PC-3 (cell line): ENCODE measurements at regions not wholly inside any gene's neighbourhood (a gene's known extent, or its start where the extent isn't known, plus 50 kb on each side); places are given as distances from the start of the nearest gene placed in this dataset.

Source experiments
- ATAC-seq: fragments of 200-7000 bp; cut with Tn5 transposase; 2 replicates; pipeline ENCODE4 v1.9.1; 2020; ENCODE audit warnings: mild to moderate bottlenecking, moderate library complexity
- BruUV-seq: library from RNA; stranded (reverse); fragments of 400-500 nt; replicated peaks from 2 replicates; lab custom pipeline; 2021; lab: Mats Ljungman, UMichigan
- CTCF ChIA-PET: fragments of 300-600 bp; sonication (Branson Sonifier 250); formaldehyde crosslinking; loops from one replicate; lab custom pipeline; 2022; ENCODE audit warnings: antibody characterized with exemption; lab: Charles Lee
- POLR2A ChIA-PET: fragments of 300-600 bp; sonication (Branson Sonifier 250); formaldehyde crosslinking; loops from one replicate; lab custom pipeline; 2022; ENCODE audit warnings: antibody characterized with exemption; ENCODE audit not compliant: unreplicated experiment; lab: Charles Lee
- DNase-seq: peaks from one replicate; pipeline ENCODE4 v3.0.0-alpha.2; 2015
- H2AFZ ChIP-seq: fragments of 300-600 bp; sonication (generic); 2 replicates; pipeline ENCODE4 v1.6.0; 2016; ENCODE audit warnings: antibody characterized with exemption, low read length
- H3F3A ChIP-seq: fragments of 300-600 bp; sonication (generic); one replicate; pipeline ENCODE4 v1.6.0; 2017; ENCODE audit warnings: antibody characterized with exemption, low read length, control low read depth, mild to moderate bottlenecking; ENCODE audit not compliant: unreplicated experiment
- H3K27ac ChIP-seq: fragments of 300-600 bp; sonication (generic); 2 replicates; pipeline ENCODE4 v1.5.1; 2016; ENCODE audit warnings: mild to moderate bottlenecking, low read length
- H3K27me3 ChIP-seq: fragments of 300-600 bp; sonication (generic); 2 replicates; pipeline ENCODE4 v1.6.1; 2016; ENCODE audit warnings: low read length, mixed read lengths
- H3K36me3 ChIP-seq: fragments of 300-600 bp; sonication (generic); 2 replicates; pipeline ENCODE4 v1.6.1; 2016; ENCODE audit warnings: low read depth, mixed run types, low read length, mixed read lengths
- H3K4me1 ChIP-seq: fragments of 300-600 bp; sonication (generic); 2 replicates; pipeline ENCODE4 v1.5.1; 2016; ENCODE audit warnings: low read length; ENCODE audit not compliant: insufficient read depth
- H3K4me2 ChIP-seq: fragments of 300-600 bp; sonication (generic); 2 replicates; pipeline ENCODE4 v1.6.0; 2016; ENCODE audit warnings: low read length
- H3K4me3 ChIP-seq: fragments of 300-600 bp; sonication (generic); 2 replicates; pipeline ENCODE4 v1.5.1; 2016; ENCODE audit warnings: mild to moderate bottlenecking, low read length, mixed read lengths
- H3K79me2 ChIP-seq: fragments of 300-600 bp; sonication (generic); 2 replicates; pipeline ENCODE4 v1.6.1; 2017; ENCODE audit warnings: low read length, mixed read lengths
- H3K9ac ChIP-seq: fragments of 300-600 bp; sonication (generic); 2 replicates; pipeline ENCODE4 v1.6.0; 2016; ENCODE audit warnings: mild to moderate bottlenecking, low read length
- H3K9me2 ChIP-seq: fragments of 300-600 bp; sonication (generic); replicated peaks from 2 replicates; pipeline ENCODE4 v1.6.1; 2016; ENCODE audit warnings: mixed run types, low read length, mixed read lengths
- H3K9me3 ChIP-seq: fragments of 300-600 bp; sonication (generic); 2 replicates; pipeline ENCODE4 v1.6.1; 2016; ENCODE audit warnings: low read length, mixed read lengths
- H4K20me1 ChIP-seq: fragments of 300-600 bp; sonication (generic); 2 replicates; pipeline ENCODE4 v1.6.1; 2016; ENCODE audit warnings: low read length, mixed read lengths
- CTCF ChIP-seq: fragments of 300-600 bp; sonication (generic); conservative IDR thresholded peaks from 2 replicates; pipeline ENCODE4 v1.5.1; 2017; ENCODE audit warnings: antibody characterized with exemption, low read depth, mild to moderate bottlenecking, low read length
- EZH2 ChIP-seq: fragments of 300-600 bp; sonication (generic); IDR thresholded peaks from one replicate; pipeline ENCODE4 v1.6.1; 2017; ENCODE audit warnings: antibody characterized with exemption, mild to moderate bottlenecking, low read length; ENCODE audit not compliant: unreplicated experiment
- EZH2phosphoT487 ChIP-seq: fragments of 300-600 bp; sonication (generic); IDR thresholded peaks from 2 replicates; pipeline ENCODE4 v1.6.1; 2018; ENCODE audit warnings: mild to moderate bottlenecking, antibody characterized with exemption, low read length, borderline replicate concordance
- intact Hi-C: fragments of 100-400 bp; cut with micrococcal nuclease; formaldehyde crosslinking; loops from 2 replicates; pipeline ENCODE4 v1.9.0; 2023

GRCh38 chr7:9781710-9782109 is 1192.0 kb upstream of the PHF14 start:
- intact Hi-C loops = no loop called here
- no peaks in the 10 kb centered on the region for H3K9me2 ChIP-seq
- H3K4me3 ChIP-seq = no peak overlapping the region
- H3K9ac ChIP-seq = no peak overlapping the region
- DNase-seq = no peak
- H3K36me3 ChIP-seq = no peaks in the 10 kb centered on the region
- ATAC-seq = no peak
- ChIA-PET CTCF (no interaction called here), POLR2A (no interaction called here)
- no peaks in the 10 kb centered on the region for H3K4me1 ChIP-seq
- H3F3A ChIP-seq = no peaks in the 10 kb centered on the region
- H3K79me2 ChIP-seq = no peaks in the 10 kb centered on the region
- H3K4me2 ChIP-seq = no peak overlapping the region
- BruUV-seq = no TSS peak
- H3K27ac ChIP-seq = no peak overlapping the region
- TF ChIP-seq EZH2 (no peak), EZH2phosphoT487 (no peak), CTCF (no peak)
- no peaks in the 10 kb centered on the region for H4K20me1 ChIP-seq
- no peak overlapping the region for H2AFZ ChIP-seq
- H3K27me3 ChIP-seq = no peaks in the 10 kb centered on the region
- H3K9me3 ChIP-seq = no peaks in the 10 kb centered on the region

DNA sequence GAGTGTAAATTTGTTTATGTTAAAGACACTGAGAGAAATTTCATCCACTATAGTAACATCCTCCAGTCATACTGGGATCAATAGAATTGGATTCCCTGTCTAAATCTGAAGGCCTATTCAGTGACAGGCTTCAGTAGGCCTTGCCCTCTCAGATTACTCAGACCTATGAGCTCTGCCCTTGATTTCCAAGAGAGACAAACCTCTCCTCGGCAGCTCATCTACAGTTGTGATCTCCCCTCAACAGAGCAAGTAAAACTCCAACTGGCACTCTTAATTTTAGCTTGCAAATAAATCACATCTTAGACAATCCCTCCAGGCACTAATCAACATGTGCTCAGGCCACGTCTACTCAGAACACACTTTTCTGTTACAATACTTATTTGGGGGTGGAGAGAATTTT is 1191.4 kb upstream of the PHF14 start:
- Histone ChIP-seq H3K9me2 (no peaks in the 10 kb centered on the region), H3K4me3 (no peak overlapping the region), H3K27me3 (no peaks in the 10 kb centered on the region), H3K27ac (no peak overlapping the region), H4K20me1 (no peaks in the 10 kb centered on the region), H2AFZ (no peak overlapping the region), H3F3A (no peaks in the 10 kb centered on the region), H3K79me2 (no peaks in the 10 kb centered on the region), H3K36me3 (no peaks in the 10 kb centered on the region), H3K4me1 (no peaks in the 10 kb centered on the region), H3K4me2 (no peak overlapping the region), H3K9me3 (no peaks in the 10 kb centered on the region), H3K9ac (no peak overlapping the region)
- POLR2A ChIA-PET = no interaction called here
- CTCF ChIA-PET = no interaction called here
- BruUV-seq = no TSS peak
- intact Hi-C loops = no loop called here
- TF ChIP-seq EZH2phosphoT487 = no peak
- no peak for TF ChIP-seq EZH2
- TF ChIP-seq CTCF = no peak
- ATAC-seq (no peak), DNase-seq (no peak)

DNA sequence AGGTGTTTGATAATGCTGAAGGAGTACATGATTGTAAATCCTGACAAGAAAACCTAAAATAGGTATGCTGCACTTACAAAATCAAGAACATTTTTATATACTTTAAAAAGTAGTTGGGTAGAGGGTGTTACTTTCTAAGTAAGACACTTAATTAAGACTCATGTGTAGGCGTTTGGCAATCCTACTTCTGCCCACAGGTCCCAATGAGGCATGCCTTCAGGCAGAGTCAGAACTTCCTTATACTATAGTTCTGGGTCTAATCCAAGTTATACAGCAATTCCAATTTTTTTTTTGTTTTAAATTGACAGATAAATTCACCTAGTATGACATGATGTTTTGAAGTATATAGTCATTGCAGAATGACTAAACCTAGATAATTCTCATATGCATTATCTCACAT is 1188.5 kb upstream of the PHF14 start:
- Histone ChIP-seq H2AFZ (no peak overlapping the region), H3K27ac (no peak overlapping the region), H3K4me2 (no peak overlapping the region), H3F3A (no peaks in the 10 kb centered on the region), H3K36me3 (no peaks in the 10 kb centered on the region), H3K27me3 (no peaks in the 10 kb centered on the region), H3K9ac (no peak overlapping the region), H3K4me1 (no peaks in the 10 kb centered on the region), H4K20me1 (no peaks in the 10 kb centered on the region), H3K9me2 (no peaks in the 10 kb centered on the region), H3K4me3 (no peak overlapping the region), H3K9me3 (no peaks in the 10 kb centered on the region), H3K79me2 (no peaks in the 10 kb centered on the region)
- POLR2A ChIA-PET = no interaction called here
- DNase-seq (no peak), ATAC-seq (no peak)
- CTCF ChIA-PET = no interaction called here
- no peak for TF ChIP-seq EZH2
- no peak for TF ChIP-seq EZH2phosphoT487
- no peak for TF ChIP-seq CTCF
- intact Hi-C loops = no loop called here
- no TSS peak for BruUV-seq
